ENCODE measurements at regions not wholly inside any gene's neighbourhood (a gene's known extent, or its start where the extent isn't known, plus 50 kb on each side); places are given as distances from the start of the nearest gene placed in this dataset.

DNA sequence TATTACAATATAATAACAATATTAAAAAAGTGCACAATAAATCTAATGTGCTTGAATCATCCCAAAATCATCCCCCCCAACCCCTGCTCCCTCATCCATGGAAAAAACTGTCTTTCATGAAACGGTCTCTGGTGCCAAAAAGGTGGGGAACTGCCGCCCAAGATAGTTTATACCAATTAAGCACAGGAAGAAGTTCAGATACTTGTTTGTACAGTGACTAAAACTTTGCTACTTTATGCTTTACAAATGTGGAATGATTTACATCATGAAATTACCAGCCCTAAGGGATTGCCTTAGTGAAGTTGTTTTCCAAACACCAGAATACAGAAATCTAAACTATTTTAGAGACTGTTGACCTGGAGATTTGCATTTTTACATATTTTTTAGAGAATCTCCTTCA lies 175.6 kb downstream of the TRIM27 start:
- no peaks in the 10 kb centered on the region for H3K27me3 ChIP-seq (ENCODE audit: insufficient read depth, low read length, poor library complexity, severe bottlenecking)

DNA sequence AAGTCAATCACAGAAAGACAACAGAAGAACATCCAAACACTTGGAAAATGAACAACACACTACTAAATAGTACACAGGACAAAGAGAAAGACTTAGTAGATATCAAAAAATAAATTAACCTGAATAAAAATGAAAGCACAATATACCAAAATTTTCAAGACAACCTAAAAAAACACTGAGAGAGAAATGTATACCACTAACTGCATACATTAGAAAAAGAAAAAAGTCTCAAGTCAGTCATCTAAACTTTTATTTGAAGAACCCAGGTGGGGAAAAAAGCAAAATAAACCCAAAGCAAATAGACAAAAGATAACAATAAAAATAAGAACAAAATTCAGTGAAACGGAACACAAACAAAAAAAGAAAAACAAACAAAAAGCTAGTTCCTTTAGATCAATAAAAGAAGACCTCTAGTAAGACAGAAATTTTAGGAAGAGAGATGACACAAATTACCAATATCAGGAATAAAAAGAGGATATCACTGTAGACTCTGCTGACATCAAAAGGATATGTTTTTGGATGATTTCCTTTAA lies 172.8 kb downstream of the TRIM27 start:
- H3K9me2 ChIP-seq (replicated peaks; ENCODE audit: low read depth, low read length) = no peaks in the 10 kb centered on the region
- H2AFZ ChIP-seq (ENCODE audit: low read length) = no peak overlapping the region
- H3K9ac ChIP-seq (ENCODE audit: low read depth, low read length, poor library complexity, severe bottlenecking) = no peak overlapping the region
- no peaks in the 10 kb centered on the region for H3K27me3 ChIP-seq (ENCODE audit: insufficient read depth, low read length, poor library complexity, severe bottlenecking)
- no peak overlapping the region for H3K4me3 ChIP-seq (ENCODE audit: low read length, poor library complexity, severe bottlenecking)
- H3K36me3 ChIP-seq (ENCODE audit: insufficient read depth, low read length) = no peaks in the 10 kb centered on the region
- TF ChIP-seq, protein P1, sequence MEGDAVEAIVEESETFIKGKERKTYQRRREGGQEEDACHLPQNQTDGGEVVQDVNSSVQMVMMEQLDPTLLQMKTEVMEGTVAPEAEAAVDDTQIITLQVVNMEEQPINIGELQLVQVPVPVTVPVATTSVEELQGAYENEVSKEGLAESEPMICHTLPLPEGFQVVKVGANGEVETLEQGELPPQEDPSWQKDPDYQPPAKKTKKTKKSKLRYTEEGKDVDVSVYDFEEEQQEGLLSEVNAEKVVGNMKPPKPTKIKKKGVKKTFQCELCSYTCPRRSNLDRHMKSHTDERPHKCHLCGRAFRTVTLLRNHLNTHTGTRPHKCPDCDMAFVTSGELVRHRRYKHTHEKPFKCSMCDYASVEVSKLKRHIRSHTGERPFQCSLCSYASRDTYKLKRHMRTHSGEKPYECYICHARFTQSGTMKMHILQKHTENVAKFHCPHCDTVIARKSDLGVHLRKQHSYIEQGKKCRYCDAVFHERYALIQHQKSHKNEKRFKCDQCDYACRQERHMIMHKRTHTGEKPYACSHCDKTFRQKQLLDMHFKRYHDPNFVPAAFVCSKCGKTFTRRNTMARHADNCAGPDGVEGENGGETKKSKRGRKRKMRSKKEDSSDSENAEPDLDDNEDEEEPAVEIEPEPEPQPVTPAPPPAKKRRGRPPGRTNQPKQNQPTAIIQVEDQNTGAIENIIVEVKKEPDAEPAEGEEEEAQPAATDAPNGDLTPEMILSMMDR (conservative IDR thresholded peaks at IDR 0.05; ENCODE audit: low read length) = no peak
- no peak for TF ChIP-seq EZH2phosphoT487 (IDR thresholded peaks at IDR 0.05; ENCODE audit: borderline replicate concordance)
- H4K20me1 ChIP-seq (ENCODE audit: insufficient read depth, low read length, poor library complexity, severe bottlenecking) = no peaks in the 10 kb centered on the region
- no peaks in the 10 kb centered on the region for H3K4me1 ChIP-seq (ENCODE audit: insufficient read depth, low read length, poor library complexity, severe bottlenecking)
- H3K9me3 ChIP-seq (ENCODE audit: insufficient read depth, low read depth, low read length) = no peaks in the 10 kb centered on the region
- no peak overlapping the region for H3K4me2 ChIP-seq (ENCODE audit: low read depth, low read length, poor library complexity, severe bottlenecking)
- H3K79me2 ChIP-seq (ENCODE audit: insufficient read depth, low read length) = no peaks in the 10 kb centered on the region
- no peaks in the 10 kb centered on the region for H3F3A ChIP-seq (ENCODE audit: low read depth)

More for the DNA sequence above, 175.6 kb downstream of the TRIM27 start:
- TF ChIP-seq, protein P1 (conservative IDR thresholded peaks at IDR 0.05; ENCODE audit: low read length) = no peak
- TF ChIP-seq EZH2phosphoT487 (IDR thresholded peaks at IDR 0.05; ENCODE audit: borderline replicate concordance) = no peak
- no peaks in the 10 kb centered on the region for H3F3A ChIP-seq (ENCODE audit: low read depth)
- H3K4me2 ChIP-seq (ENCODE audit: low read depth, low read length, poor library complexity, severe bottlenecking) = no peak overlapping the region
- no peaks in the 10 kb centered on the region for H3K9me3 ChIP-seq (ENCODE audit: insufficient read depth, low read depth, low read length)
- no peak overlapping the region for H2AFZ ChIP-seq (ENCODE audit: low read length)
- H3K4me1 ChIP-seq (ENCODE audit: insufficient read depth, low read length, poor library complexity, severe bottlenecking) = no peaks in the 10 kb centered on the region
- H3K4me3 ChIP-seq (ENCODE audit: low read length, poor library complexity, severe bottlenecking) = no peak overlapping the region
- no peaks in the 10 kb centered on the region for H4K20me1 ChIP-seq (ENCODE audit: insufficient read depth, low read length, poor library complexity, severe bottlenecking)
- no peaks in the 10 kb centered on the region for H3K79me2 ChIP-seq (ENCODE audit: insufficient read depth, low read length)
- no peaks in the 10 kb centered on the region for H3K9me2 ChIP-seq (replicated peaks; ENCODE audit: low read depth, low read length)
- no peak overlapping the region for H3K9ac ChIP-seq (ENCODE audit: low read depth, low read length, poor library complexity, severe bottlenecking)
- no peaks in the 10 kb centered on the region for H3K36me3 ChIP-seq (ENCODE audit: insufficient read depth, low read length)

DNA sequence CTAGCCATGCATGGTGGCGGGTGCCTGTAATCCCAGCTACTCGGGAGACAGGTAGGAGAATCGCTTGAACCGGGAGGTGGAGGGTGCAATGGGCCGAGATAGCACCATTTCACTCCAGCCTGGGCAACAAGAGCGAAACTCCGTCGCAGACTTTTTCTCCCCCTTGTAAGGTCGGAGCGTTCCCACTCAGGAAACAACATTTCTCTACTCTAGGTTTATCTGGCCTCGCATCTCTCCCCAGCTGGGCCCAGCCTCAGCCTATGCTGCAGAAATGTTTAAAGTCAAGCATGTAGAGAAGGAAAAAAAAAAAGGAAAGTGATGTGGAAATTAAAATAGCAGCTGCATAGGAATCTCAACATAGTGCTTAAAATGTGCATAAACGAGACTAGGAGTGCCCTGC lies 172.3 kb downstream of the TRIM27 start:
- no peak overlapping the region for H3K4me2 ChIP-seq (ENCODE audit: low read depth, low read length, poor library complexity, severe bottlenecking)
- H3K4me1 ChIP-seq (ENCODE audit: insufficient read depth, low read length, poor library complexity, severe bottlenecking) = no peaks in the 10 kb centered on the region
- H3K9ac ChIP-seq (ENCODE audit: low read depth, low read length, poor library complexity, severe bottlenecking) = no peak overlapping the region
- H3K79me2 ChIP-seq (ENCODE audit: insufficient read depth, low read length) = no peaks in the 10 kb centered on the region
- no peak overlapping the region for H3K4me3 ChIP-seq (ENCODE audit: low read length, poor library complexity, severe bottlenecking)
- no peaks in the 10 kb centered on the region for H3K9me3 ChIP-seq (ENCODE audit: insufficient read depth, low read depth, low read length)
- H3K27me3 ChIP-seq (ENCODE audit: insufficient read depth, low read length, poor library complexity, severe bottlenecking) = no peaks in the 10 kb centered on the region
- H2AFZ ChIP-seq (ENCODE audit: low read length) = no peak overlapping the region
- no peaks in the 10 kb centered on the region for H3K9me2 ChIP-seq (replicated peaks; ENCODE audit: low read depth, low read length)
- no peaks in the 10 kb centered on the region for H4K20me1 ChIP-seq (ENCODE audit: insufficient read depth, low read length, poor library complexity, severe bottlenecking)
- TF ChIP-seq EZH2phosphoT487 (IDR thresholded peaks at IDR 0.05; ENCODE audit: borderline replicate concordance) = no peak
- TF ChIP-seq, protein P1 (conservative IDR thresholded peaks at IDR 0.05; ENCODE audit: low read length) = no peak
- no peaks in the 10 kb centered on the region for H3F3A ChIP-seq (ENCODE audit: low read depth)
- H3K36me3 ChIP-seq (ENCODE audit: insufficient read depth, low read length) = no peaks in the 10 kb centered on the region
